SK-N-MC (cell line): ENCODE measurements at regions not wholly inside any gene's neighbourhood (a gene's known extent, or its start where the extent isn't known, plus 50 kb on each side); places are given as distances from the start of the nearest gene placed in this dataset.

Source experiments
- DNase-seq: peaks from one replicate; pipeline ENCODE4 v3.0.0-alpha.2; 2011; ENCODE audit warnings: low read depth, low spot score
- H3K27ac ChIP-seq: fragments of 200-600 bp; sonication (generic); 2 replicates; pipeline ENCODE4 v1.5.1; 2016; ENCODE audit warnings: mixed run types
- H3K36me3 ChIP-seq: fragments of 200-600 bp; sonication (generic); 2 replicates; pipeline ENCODE4 v1.6.1; 2017; ENCODE audit warnings: antibody characterized with exemption, low read length, mixed read lengths; ENCODE audit not compliant: insufficient read depth
- H3K4me3 ChIP-seq: fragments of 200-600 bp; sonication (generic); 2 replicates; pipeline ENCODE4 v1.5.1; 2016
- H3K9ac ChIP-seq: fragments of 200-600 bp; sonication (generic); 2 replicates; pipeline ENCODE4 v1.8.0; 2017; ENCODE audit warnings: mixed run types, mixed read lengths; ENCODE audit not compliant: insufficient read length
- H3K9me3 ChIP-seq: fragments of 200-600 bp; sonication (generic); 2 replicates; pipeline ENCODE4 v1.6.1; 2017; ENCODE audit warnings: low read depth, mild to moderate bottlenecking, antibody characterized with exemption, low read length, moderate library complexity, mixed read lengths
- EZH2 ChIP-seq: fragments of 200-600 bp; sonication (generic); IDR thresholded peaks from one replicate; pipeline ENCODE4 v1.6.1; 2017; ENCODE audit warnings: antibody characterized with exemption
- FOXP2 ChIP-seq: optimal IDR thresholded peaks from 2 replicates; pipeline ENCODE3; 2011; ENCODE audit warnings: mild to moderate bottlenecking, moderate library complexity; ENCODE audit not compliant: insufficient read depth; ENCODE audit errors: extremely low read length, control extremely low read depth
- POLR2AphosphoS5 ChIP-seq: IDR thresholded peaks from 2 replicates; pipeline ENCODE4 v1.6.1; 2012; ENCODE audit warnings: mild to moderate bottlenecking, low read depth, low read length, borderline replicate concordance

GRCh38 chr7:24231493-24231892 lies 52.5 kb upstream of the NPY start:
- DNase-seq: no peak
- no peaks in the 10 kb centered on the region for H3K36me3 ChIP-seq
- no peaks in the 10 kb centered on the region for H3K9me3 ChIP-seq
- no peak overlapping the region for H3K4me3 ChIP-seq
- no peak overlapping the region for H3K9ac ChIP-seq
- no peak overlapping the region for H3K27ac ChIP-seq
- TF ChIP-seq FOXP2: no peak
- TF ChIP-seq EZH2: no peak
- no peak for TF ChIP-seq POLR2AphosphoS5

GRCh38 chr7:24233386-24233785 lies 50.6 kb upstream of the NPY start:
- H3K27ac ChIP-seq: no peak overlapping the region
- H3K36me3 ChIP-seq: no peaks in the 10 kb centered on the region
- H3K9ac ChIP-seq: no peak overlapping the region
- no peaks in the 10 kb centered on the region for H3K9me3 ChIP-seq
- no peak for TF ChIP-seq EZH2
- TF ChIP-seq FOXP2: no peak
- TF ChIP-seq POLR2AphosphoS5: no peak
- no peak overlapping the region for H3K4me3 ChIP-seq
- DNase-seq: no peak
